Coronary artery (tissue), 2 donors: ENCODE measurements at regions not wholly inside any gene's neighbourhood (a gene's known extent, or its start where the extent isn't known, plus 50 kb on each side); places are given as distances from the start of the nearest gene placed in this dataset.

Experiments used
- DNase-seq: peaks from one replicate; pipeline ENCODE4 v3.0.0-alpha.2; 2017; ENCODE audit warnings: low spot score
- H3K27ac ChIP-seq, 2 donors: fragments of 200-600 bp; sonication (generic); one replicate each; pipeline ENCODE4 v1.5.1; 2016 to 2019
- H3K4me3 ChIP-seq: fragments of 200-600 bp; sonication (generic); 2 replicates; pipeline ENCODE4 v1.5.1; 2016; ENCODE audit warnings: mild to moderate bottlenecking, moderate library complexity
- CTCF ChIP-seq: fragments of 200-600 bp; sonication (generic); IDR thresholded peaks from one replicate; pipeline ENCODE4 v1.5.1; 2019; ENCODE audit warnings: antibody characterized with exemption

GRCh38 chr10:80739963-80740715, 202.4 kb downstream of the SH2D4B start:
- no peak overlapping the region for H3K4me3 ChIP-seq
- DNase-seq = no peak
- no peak overlapping the region for H3K27ac ChIP-seq
- TF ChIP-seq CTCF = no peak

GRCh38 chr10:80741278-80741677, 203.6 kb downstream of the SH2D4B start:
- no peak overlapping the region for H3K4me3 ChIP-seq
- TF ChIP-seq CTCF = no peak
- no peak overlapping the region for H3K27ac ChIP-seq
- no peak for DNase-seq

- Histone ChIP-seq H3K4me3 (no peak overlapping the region), H3K27ac (no peak overlapping the region)
- TF ChIP-seq CTCF = no peak
- DNase-seq = no peak
These were observed 212.6 kb downstream of the SH2D4B start for GRCh38 chr10:80750268-80750667.

GRCh38 chr10:80751940-80752339, 214.2 kb downstream of the SH2D4B start:
- no peak for TF ChIP-seq CTCF
- DNase-seq = no peak
- Histone ChIP-seq H3K27ac (no peak overlapping the region), H3K4me3 (no peak overlapping the region)

- Histone ChIP-seq H3K4me3 (no peak overlapping the region), H3K27ac (no peak overlapping the region)
- DNase-seq = no peak
- no peak for TF ChIP-seq CTCF
These were observed 215.9 kb downstream of the SH2D4B start for GRCh38 chr10:80753612-80754011.

- Histone ChIP-seq H3K4me3 (no peak overlapping the region), H3K27ac (no peak overlapping the region)
- no peak for TF ChIP-seq CTCF
- no peak for DNase-seq
These were observed 218.2 kb downstream of the SH2D4B start for GRCh38 chr10:80755893-80756292.

GRCh38 chr10:80759693-80760092, 222.0 kb downstream of the SH2D4B start:
- Histone ChIP-seq H3K27ac (no peak overlapping the region), H3K4me3 (no peak overlapping the region)
- TF ChIP-seq CTCF = no peak
- no peak for DNase-seq
